Skeletal muscle satellite cell (primary cell): ENCODE measurements at regions not wholly inside any gene's neighbourhood (a gene's known extent, or its start where the extent isn't known, plus 50 kb on each side); places are given as distances from the start of the nearest gene placed in this dataset.
"Not testable (repeated sequence)": the region's sequence is repeated elsewhere in the genome, so short reads cannot be mapped to it uniquely, and the experiment has no call there.

ENCODE experiments used
- H3K27me3 ChIP-seq: 2 replicates; pipeline ENCODE4 v1.7.0; 2013; ENCODE audit warnings: low read length; ENCODE audit not compliant: control insufficient read depth, insufficient read depth
- H3K36me3 ChIP-seq: 2 replicates; pipeline ENCODE4 v1.7.0; 2013; ENCODE audit warnings: mild to moderate bottlenecking, control low read depth, low read length; ENCODE audit not compliant: insufficient read depth
- H3K4me1 ChIP-seq: 2 replicates; pipeline ENCODE4 v1.7.0; 2013; ENCODE audit warnings: low read length; ENCODE audit not compliant: control insufficient read depth, insufficient read depth
- H3K4me2 ChIP-seq: 2 replicates; pipeline ENCODE4 v1.7.0; 2013; ENCODE audit warnings: mild to moderate bottlenecking, low read length
- H3K4me3 ChIP-seq: 2 replicates; pipeline ENCODE4 v1.7.0; 2013; ENCODE audit warnings: low read length
- H3K9ac ChIP-seq: 2 replicates; pipeline ENCODE4 v1.7.0; 2013; ENCODE audit warnings: mild to moderate bottlenecking, low read depth, low read length, moderate library complexity
- H3K9me3 ChIP-seq: replicated peaks from 2 replicates; pipeline ENCODE4 v1.7.0; 2013; ENCODE audit warnings: mild to moderate bottlenecking, control low read depth, low read length

- Histone ChIP-seq H3K9ac (no peak overlapping the region), H3K4me2 (no peak overlapping the region), H3K4me3 (no peak overlapping the region), H3K36me3 (no peaks in the 10 kb centered on the region), H3K27me3 (no peaks in the 10 kb centered on the region), H3K4me1 (peaks cover 3% of the 10 kb centered on the region), H3K9me3 (no peaks in the 10 kb centered on the region)
Measured at GRCh38 chr13:71382285-71382684, 484.7 kb downstream of the DACH1 start.

DNA sequence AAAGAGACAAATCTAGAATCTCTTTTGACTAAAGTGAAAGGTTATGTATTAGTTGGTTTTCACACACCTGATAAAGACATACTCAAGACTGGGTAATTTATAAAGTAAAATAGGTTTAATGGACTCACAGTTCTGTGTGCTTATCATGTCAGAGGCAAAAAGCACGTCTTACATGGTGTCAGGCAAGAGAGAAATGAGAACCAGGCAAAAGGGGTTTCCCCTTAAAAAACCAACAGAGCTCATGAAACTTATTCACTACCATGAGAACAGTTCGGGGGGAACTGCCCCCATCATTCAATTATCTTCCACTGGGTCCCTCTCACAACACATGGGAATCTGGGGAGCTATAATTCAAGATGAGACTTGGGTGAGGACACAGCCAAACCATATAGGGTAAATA lies 486.8 kb downstream of the DACH1 start:
- H3K9ac ChIP-seq = no peak overlapping the region

DNA sequence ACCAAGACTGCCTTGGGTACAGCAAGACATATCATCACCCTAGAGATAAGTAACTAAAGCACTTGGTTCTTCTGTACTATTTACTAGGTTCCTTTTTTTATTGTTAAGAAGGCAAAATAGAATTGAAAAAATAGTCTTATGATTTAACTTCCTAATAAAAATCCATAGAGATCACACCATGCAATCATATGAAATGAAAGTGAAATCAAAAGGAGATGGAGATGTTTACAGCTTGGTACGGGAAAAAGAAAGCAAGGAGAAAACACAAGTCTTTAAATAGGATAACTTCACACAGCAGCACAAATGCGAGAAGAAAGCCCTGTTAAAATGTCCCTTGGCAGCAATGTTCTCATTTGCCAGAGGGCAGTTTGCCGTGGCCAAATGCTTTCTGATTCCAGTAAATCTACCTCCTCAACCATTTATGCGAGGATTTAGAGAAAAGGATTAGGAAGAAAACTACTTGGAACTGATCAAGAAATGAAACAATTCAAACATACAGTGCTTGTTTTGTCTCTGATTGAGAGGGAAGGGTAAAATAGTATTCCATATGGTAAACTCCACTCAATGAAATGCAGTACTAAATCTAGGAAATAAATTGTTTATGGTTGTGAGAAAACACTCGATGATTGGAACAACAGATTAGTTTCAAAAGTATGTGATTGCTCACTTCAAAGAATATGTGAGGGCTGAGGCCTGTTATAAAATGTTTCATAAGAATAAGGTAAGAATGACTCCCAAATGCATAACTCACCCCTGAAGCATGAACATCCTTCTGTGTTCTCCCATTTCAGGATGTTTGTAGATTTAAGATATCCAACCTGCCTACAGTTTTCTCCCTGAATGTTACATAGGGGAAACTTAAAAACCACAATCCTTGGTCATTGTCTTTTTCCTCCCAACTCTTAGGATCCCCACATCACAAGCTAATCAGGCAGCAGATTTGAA lies 487.8 kb downstream of the DACH1 start:
- Histone ChIP-seq H3K4me1 (peaks cover 3% of the 10 kb centered on the region), H3K4me2 (peak overlapping the region; percentile 72), H3K9ac (peak overlapping the region; percentile 36), H3K9me3 (no peaks in the 10 kb centered on the region), H3K27me3 (no peaks in the 10 kb centered on the region), H3K4me3 (peak overlapping the region; percentile 40), H3K36me3 (no peaks in the 10 kb centered on the region)

More for the DNA sequence above, 486.8 kb downstream of the DACH1 start:
- Histone ChIP-seq H3K9me3 (no peaks in the 10 kb centered on the region), H3K4me1 (peaks cover 3% of the 10 kb centered on the region), H3K4me3 (no peak overlapping the region), H3K36me3 (no peaks in the 10 kb centered on the region), H3K4me2 (no peak overlapping the region), H3K27me3 (no peaks in the 10 kb centered on the region)

DNA sequence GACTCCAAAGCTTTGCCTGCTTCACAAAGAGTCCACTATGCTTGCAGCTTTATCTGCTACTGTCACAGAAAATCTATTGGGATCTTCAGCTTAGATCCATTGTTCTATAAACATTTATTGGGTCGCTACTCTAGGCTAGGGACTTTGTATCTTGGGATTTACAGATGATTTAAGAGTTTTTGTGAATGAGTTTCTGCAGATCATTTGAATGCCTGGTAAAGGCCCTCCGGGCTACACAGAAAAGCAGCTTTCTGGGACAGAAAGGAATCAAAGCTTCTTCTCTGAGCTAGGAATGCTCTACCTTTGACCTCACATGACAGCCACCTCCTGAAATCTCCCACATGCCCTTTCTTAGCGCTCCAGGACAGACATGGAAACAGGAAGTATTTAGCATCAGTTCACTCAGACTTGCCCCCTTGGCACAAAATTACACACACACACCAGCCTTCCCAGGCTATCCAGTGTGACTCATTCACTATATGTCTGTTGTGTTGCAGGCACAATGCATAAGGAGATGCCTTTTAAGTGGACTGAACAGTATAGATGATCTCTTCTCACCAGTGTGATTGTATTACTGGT lies 492.4 kb downstream of the DACH1 start:
- Histone ChIP-seq H3K27me3 (no peaks in the 10 kb centered on the region), H3K4me3 (no peak overlapping the region), H3K9me3 (no peaks in the 10 kb centered on the region), H3K4me2 (no peak overlapping the region), H3K9ac (no peak overlapping the region), H3K36me3 (no peaks in the 10 kb centered on the region), H3K4me1 (peaks cover under 1% of the 10 kb centered on the region)

DNA sequence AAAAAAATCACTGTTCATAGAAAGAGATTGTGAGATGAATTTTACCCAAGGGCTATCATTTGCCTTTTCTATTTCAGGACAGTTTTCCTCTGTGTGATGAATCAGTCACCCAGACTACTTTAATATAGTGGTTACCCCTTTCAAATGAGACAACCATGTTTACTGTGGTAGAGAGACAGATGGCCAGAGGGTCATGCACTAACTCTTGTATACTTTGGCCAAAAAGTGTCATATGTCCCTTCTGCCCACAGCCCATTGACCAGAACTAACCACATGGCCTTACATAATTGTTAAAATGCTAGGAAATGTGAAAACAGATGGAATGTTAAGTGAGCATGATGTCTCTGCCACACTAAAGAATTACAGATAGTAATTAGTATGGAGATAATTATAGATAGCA lies 498.7 kb downstream of the DACH1 start:
- no peaks in the 10 kb centered on the region for H3K4me1 ChIP-seq
- H3K9ac ChIP-seq = no peak overlapping the region

DNA sequence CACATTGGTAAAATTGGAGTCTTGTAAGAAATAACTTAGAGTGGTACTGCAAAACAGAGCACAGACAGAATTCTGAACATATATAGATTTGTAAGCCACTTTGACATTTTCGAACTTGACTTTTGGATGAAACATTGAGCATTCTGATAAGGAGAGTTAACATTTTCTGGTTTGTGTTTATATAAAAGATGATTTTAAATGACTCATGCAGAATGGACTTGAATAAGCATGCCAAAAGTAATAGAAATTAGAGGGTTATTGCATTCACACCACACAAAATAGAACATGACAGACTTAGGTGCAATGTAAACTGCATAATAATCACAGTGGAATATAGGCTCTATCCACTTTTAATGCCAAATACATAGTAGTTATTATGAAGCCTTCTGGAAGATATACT lies 507.0 kb downstream of the DACH1 start:
- Histone ChIP-seq H3K4me3 (no peak overlapping the region), H3K4me2 (no peak overlapping the region), H3K27me3 (no peaks in the 10 kb centered on the region), H3K9ac (no peak overlapping the region), H3K4me1 (no peaks in the 10 kb centered on the region), H3K9me3 (no peaks in the 10 kb centered on the region), H3K36me3 (no peaks in the 10 kb centered on the region)

More for the DNA sequence above, 498.7 kb downstream of the DACH1 start:
- H3K36me3 ChIP-seq = no peaks in the 10 kb centered on the region
- H3K27me3 ChIP-seq = no peaks in the 10 kb centered on the region
- H3K4me3 ChIP-seq = no peak overlapping the region
- no peaks in the 10 kb centered on the region for H3K9me3 ChIP-seq
- H3K4me2 ChIP-seq = no peak overlapping the region

DNA sequence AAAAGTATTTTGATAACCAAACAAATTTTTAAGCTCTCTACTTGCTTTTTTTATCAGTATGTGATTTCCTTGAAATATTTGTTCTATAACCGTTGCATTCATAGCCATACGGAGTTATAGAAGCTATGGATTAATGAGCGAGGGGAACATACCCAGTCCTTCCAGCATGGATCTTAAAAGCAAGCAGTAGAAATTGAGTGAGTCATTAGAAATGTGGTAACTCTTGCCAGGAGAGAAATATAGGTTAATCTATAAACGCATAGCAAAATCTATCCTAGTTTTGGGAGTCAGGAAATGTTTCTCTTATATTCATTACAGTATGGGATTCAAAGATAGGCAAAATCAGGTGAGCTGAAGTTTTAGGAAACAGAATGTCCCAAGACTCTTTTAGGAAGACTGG lies 507.4 kb downstream of the DACH1 start:
- H3K4me3 ChIP-seq = no peak overlapping the region
- no peaks in the 10 kb centered on the region for H3K4me1 ChIP-seq
- no peak overlapping the region for H3K4me2 ChIP-seq
- H3K36me3 ChIP-seq = no peaks in the 10 kb centered on the region
- no peak overlapping the region for H3K9ac ChIP-seq
- H3K27me3 ChIP-seq = no peaks in the 10 kb centered on the region
- no peaks in the 10 kb centered on the region for H3K9me3 ChIP-seq

GRCh38 chr13:71358218-71358617 lies 508.8 kb downstream of the DACH1 start:
- Histone ChIP-seq H3K9me3 (no peaks in the 10 kb centered on the region), H3K27me3 (no peaks in the 10 kb centered on the region), H3K36me3 (no peaks in the 10 kb centered on the region), H3K4me1 (no peaks in the 10 kb centered on the region), H3K4me3 (no peak overlapping the region), H3K9ac (no peak overlapping the region), H3K4me2 (no peak overlapping the region)

DNA sequence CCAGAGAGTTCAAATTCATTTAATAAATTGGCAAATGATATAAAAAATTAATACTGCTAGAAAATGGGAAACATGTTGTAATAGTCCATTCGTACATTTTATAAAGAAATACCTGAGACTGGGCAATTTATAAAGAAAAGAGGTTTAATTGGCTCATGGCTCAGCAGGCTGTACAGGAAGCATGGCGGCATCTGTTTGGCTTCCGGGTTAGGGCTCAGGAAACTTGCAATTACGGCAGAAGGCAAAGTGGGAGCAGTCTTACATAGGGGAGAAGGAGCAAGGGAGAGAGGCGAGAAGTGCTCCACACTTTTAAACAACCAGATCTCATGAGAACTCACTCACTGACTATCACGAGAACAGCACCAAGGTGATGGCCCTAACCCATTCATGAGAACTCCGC lies 512.0 kb downstream of the DACH1 start:
- no peaks in the 10 kb centered on the region for H3K27me3 ChIP-seq
- no peaks in the 10 kb centered on the region for H3K4me1 ChIP-seq
- H3K9ac ChIP-seq = no peak overlapping the region
- no peak overlapping the region for H3K4me3 ChIP-seq
- H3K36me3 ChIP-seq = no peaks in the 10 kb centered on the region
- no peak overlapping the region for H3K4me2 ChIP-seq
- no peaks in the 10 kb centered on the region for H3K9me3 ChIP-seq

- Histone ChIP-seq H3K4me3 (no peak overlapping the region), H3K9ac (no peak overlapping the region), H3K27me3 (no peaks in the 10 kb centered on the region), H3K36me3 (no peaks in the 10 kb centered on the region), H3K4me1 (no peaks in the 10 kb centered on the region), H3K4me2 (no peak overlapping the region), H3K9me3 (no peaks in the 10 kb centered on the region)
Measured at GRCh38 chr13:71350886-71351285, 516.1 kb downstream of the DACH1 start.

- not testable (repeated sequence) for H3K4me3 ChIP-seq, H3K4me1 ChIP-seq, H3K27me3 ChIP-seq, H3K4me2 ChIP-seq, H3K9me3 ChIP-seq, H3K9ac ChIP-seq, H3K36me3 ChIP-seq
Measured at GRCh38 chr13:71345856-71346255, 521.1 kb downstream of the DACH1 start.

DNA sequence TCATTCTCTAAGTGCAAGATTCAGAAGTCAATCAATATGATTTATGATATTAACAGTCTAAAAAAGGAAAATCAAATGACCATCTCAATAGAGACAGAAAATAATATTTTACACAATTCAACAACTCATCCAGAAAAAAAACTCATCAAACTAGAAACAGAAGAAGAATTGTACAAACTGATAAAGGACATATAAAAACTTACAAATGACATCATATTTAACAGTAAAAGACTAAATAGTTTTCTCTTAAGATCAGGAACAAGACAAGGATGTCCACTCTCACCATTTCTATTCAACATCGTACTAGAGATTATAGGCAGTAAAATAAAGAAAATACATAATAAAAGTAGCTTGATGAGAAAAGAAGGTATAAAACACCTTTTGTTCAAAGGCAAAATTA lies 527.3 kb downstream of the DACH1 start:
- Histone ChIP-seq H3K36me3 (no peaks in the 10 kb centered on the region), H3K4me2 (no peak overlapping the region), H3K9me3 (no peaks in the 10 kb centered on the region), H3K4me3 (no peak overlapping the region), H3K9ac (no peak overlapping the region), H3K4me1 (no peaks in the 10 kb centered on the region), H3K27me3 (no peaks in the 10 kb centered on the region)
